H1 (cell line): ENCODE measurements at regions not wholly inside any gene's neighbourhood (a gene's known extent, or its start where the extent isn't known, plus 50 kb on each side); places are given as distances from the start of the nearest gene placed in this dataset.

ENCODE experiments used
- CBX8 ChIP-seq: fragments of 300-800, 300-1000 bp; sonication (generic); IDR thresholded peaks from 2 replicates; pipeline ENCODE4 v1.7.1; 2016; ENCODE audit warnings: low read depth, low read length, borderline replicate concordance
- EZH2 ChIP-seq: fragments of 200-600 bp; sonication (generic); IDR thresholded peaks from 2 replicates; pipeline ENCODE4 v1.7.1; 2012; ENCODE audit warnings: low read depth, mild to moderate bottlenecking, moderate library complexity, low read length, inconsistent platforms; ENCODE audit not compliant: severe bottlenecking
- MAFK ChIP-seq: IDR thresholded peaks from 2 replicates; pipeline ENCODE4 v1.6.1; 2012; ENCODE audit warnings: low read depth, mild to moderate bottlenecking, improper control_type of control experiment, low read length
- POLR2A ChIP-seq, 2 experiments: IDR thresholded peaks; 1 replicate in 1 of 2; 2 replicates in 1 of 2; pipeline ENCODE4 v1.6.1; 2011; ENCODE audit warnings: low read depth in 2 of 2, low read length in 2 of 2, mild to moderate bottlenecking in 2 of 2; ENCODE audit errors: control extremely low read depth in 1 of 2
- RAD21 ChIP-seq, 2 experiments: IDR thresholded peaks in 1 of 2; conservative IDR thresholded peaks in 1 of 2; 2 replicates each; pipeline ENCODE4 v1.6.1; 2011; ENCODE audit warnings: low read depth in 2 of 2, low read length in 2 of 2, improper control_type of control experiment in 1 of 2, inconsistent platforms in 1 of 2, mild to moderate bottlenecking in 1 of 2, moderate library complexity in 1 of 2
- TAF7 ChIP-seq: optimal IDR thresholded peaks from 2 replicates; pipeline ENCODE3; 2011; ENCODE audit warnings: low read depth, mild to moderate bottlenecking, inconsistent platforms, low read length, moderate library complexity, borderline replicate concordance
- TF ChIP-seq, protein P1 (sequence below), 3 experiments: IDR thresholded peaks; 1 replicate in 2 of 3; 2 replicates in 1 of 3; pipeline versions ENCODE4 v1.5.1 to v1.6.1; 2011; ENCODE audit warnings: low read length in 3 of 3, mild to moderate bottlenecking in 3 of 3, inconsistent platforms in 2 of 3, low read depth in 1 of 3, moderate library complexity in 1 of 3; ENCODE audit not compliant: insufficient read depth in 1 of 3; ENCODE audit errors: control extremely low read depth in 1 of 3

DNA sequence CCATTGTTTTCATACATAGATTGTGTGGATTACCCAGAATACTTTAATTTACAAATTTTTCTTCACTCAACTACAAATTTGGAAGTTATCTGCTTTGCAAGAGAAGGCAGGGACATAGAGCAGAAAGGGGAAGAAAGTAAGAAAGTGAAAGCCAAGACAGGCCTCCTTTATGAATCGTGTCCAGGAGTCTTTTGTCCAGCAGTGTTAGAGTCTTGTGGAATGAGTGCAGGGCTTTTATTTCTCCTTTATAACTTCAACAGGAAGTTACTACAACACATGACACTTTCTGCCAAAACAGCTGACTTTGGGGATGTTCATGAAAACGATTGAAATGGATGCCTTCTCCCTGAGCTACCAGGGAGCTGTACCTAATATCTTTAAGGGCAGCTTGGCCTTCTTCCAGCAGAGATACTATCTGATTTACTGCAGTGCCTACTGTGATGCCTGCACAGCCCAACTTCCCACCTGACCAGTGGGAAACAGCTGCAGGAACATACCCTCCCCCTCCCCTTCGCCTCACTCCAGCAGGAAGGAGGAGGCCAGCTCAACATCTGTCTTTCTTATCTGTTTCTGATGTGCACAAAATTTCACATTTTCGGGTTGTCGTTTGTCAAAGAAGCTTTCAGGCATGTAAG is 557.7 kb upstream of the SLIT2 start:
- no peak for TF ChIP-seq MAFK
- TF ChIP-seq, protein P1, sequence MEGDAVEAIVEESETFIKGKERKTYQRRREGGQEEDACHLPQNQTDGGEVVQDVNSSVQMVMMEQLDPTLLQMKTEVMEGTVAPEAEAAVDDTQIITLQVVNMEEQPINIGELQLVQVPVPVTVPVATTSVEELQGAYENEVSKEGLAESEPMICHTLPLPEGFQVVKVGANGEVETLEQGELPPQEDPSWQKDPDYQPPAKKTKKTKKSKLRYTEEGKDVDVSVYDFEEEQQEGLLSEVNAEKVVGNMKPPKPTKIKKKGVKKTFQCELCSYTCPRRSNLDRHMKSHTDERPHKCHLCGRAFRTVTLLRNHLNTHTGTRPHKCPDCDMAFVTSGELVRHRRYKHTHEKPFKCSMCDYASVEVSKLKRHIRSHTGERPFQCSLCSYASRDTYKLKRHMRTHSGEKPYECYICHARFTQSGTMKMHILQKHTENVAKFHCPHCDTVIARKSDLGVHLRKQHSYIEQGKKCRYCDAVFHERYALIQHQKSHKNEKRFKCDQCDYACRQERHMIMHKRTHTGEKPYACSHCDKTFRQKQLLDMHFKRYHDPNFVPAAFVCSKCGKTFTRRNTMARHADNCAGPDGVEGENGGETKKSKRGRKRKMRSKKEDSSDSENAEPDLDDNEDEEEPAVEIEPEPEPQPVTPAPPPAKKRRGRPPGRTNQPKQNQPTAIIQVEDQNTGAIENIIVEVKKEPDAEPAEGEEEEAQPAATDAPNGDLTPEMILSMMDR (IDR thresholded peaks at IDR 0.05; ENCODE audit: control extremely low read depth in 1 of 3, insufficient read depth in 1 of 3, low read depth in 1 of 3, low read length in 3 of 3) = no peak
- TF ChIP-seq POLR2A (IDR thresholded peaks at IDR 0.05; ENCODE audit: control extremely low read depth in 1 of 2, low read depth in 2 of 2, low read length in 2 of 2) = no peak
- TF ChIP-seq RAD21 (IDR thresholded peaks at IDR 0.05 in 1 of 2, conservative IDR thresholded peaks at IDR 0.05 in 1 of 2; ENCODE audit: low read depth in 2 of 2, low read length in 2 of 2) = no peak
- no peak for TF ChIP-seq CBX8
- TF ChIP-seq TAF7 = no peak
- TF ChIP-seq EZH2 = no peak
